ENCODE measurements at regions not wholly inside any gene's neighbourhood (a gene's known extent, or its start where the extent isn't known, plus 50 kb on each side); places are given as distances from the start of the nearest gene placed in this dataset.

GRCh38 chr18:67379981-67380380 lies 136.5 kb downstream of the DSEL start:
- no peak for DNase-seq

- no peak for DNase-seq
Observed at GRCh38 chr18:67376372-67376771, 140.1 kb downstream of the DSEL start.

- no peak for DNase-seq
Observed at GRCh38 chr18:67373636-67374035, 142.9 kb downstream of the DSEL start.

- no peak for DNase-seq
Observed at GRCh38 chr18:67367540-67367939, 149.0 kb downstream of the DSEL start.

DNA sequence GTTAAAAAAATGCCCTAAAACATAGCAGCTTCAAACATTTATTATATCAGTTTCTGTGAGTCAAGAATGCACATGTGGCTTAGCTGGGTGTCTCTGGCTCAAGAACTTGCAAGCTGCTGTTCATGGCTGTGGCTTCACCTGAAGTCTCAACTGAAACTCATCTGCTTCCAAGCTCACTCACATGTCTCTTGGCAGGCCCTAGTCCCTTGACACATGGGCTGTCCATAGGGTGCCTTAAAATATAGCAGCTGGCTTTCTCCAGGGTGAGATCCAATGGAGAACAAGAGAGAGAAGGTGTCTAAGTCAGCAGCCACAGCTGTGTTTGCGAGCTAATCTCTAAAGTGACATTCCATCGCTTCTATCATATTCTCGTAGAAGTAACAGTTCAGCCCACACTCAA lies 152.8 kb downstream of the DSEL start:
- DNase-seq, result peak; percentile 26

- DNase-seq, result no peak
Observed at GRCh38 chr18:67362906-67363305, 153.6 kb downstream of the DSEL start.

GRCh38 chr18:67359873-67360838 lies 156.4 kb downstream of the DSEL start:
- DNase-seq, result peak; percentile 70

GRCh38 chr18:67358947-67359346 lies 157.6 kb downstream of the DSEL start:
- DNase-seq, result no peak

- no peak for DNase-seq
Observed at GRCh38 chr18:67354692-67355091, 161.8 kb downstream of the DSEL start.

- no peak for DNase-seq
Observed at GRCh38 chr18:67354091-67354490, 162.4 kb downstream of the DSEL start.

- no peak for DNase-seq
Observed at GRCh38 chr18:67347438-67347837, 169.1 kb downstream of the DSEL start.

- DNase-seq, result no peak
Observed at GRCh38 chr18:67342159-67342558, 174.4 kb downstream of the DSEL start.

GRCh38 chr18:67337696-67338095 lies 178.8 kb downstream of the DSEL start:
- DNase-seq, result no peak

DNA sequence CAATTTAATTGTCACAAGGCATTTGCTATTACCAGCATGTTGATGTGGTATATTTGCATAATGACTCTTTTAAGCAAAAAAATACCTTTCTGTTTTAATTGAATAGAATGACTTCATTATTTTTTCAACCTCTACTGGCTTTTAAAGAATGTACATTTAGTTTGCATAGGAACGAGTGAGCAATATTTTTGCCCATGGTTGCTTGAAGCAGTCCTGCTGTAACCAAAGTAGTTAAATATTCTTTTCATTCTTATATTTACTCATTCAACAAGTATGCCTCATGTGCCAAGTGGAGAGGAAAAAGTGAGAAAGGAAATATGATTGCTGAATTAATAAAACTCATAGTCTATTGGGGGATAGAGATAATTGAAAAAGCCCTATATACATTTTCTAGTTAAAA lies 184.7 kb downstream of the DSEL start:
- DNase-seq, result no peak

DNA sequence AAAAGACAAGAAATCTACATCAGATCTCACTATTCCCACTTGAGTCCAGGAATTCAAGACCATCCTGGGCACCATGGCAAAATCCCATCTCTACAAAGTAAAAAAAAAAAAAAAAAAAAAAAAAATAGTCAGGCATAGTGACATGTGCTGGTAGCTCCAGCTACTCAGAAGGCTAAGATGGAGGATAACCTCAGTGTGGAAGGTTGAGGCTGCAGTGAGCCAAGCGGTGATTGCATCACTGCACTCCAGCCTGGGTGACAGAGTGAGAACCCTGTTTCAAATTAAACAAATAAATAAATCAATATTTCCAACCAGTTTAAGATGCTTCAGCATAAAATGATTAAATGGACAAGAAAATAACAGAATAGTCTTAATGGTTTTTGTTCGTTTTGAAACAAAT lies 197.4 kb downstream of the DSEL start:
- no peak for DNase-seq

DNA sequence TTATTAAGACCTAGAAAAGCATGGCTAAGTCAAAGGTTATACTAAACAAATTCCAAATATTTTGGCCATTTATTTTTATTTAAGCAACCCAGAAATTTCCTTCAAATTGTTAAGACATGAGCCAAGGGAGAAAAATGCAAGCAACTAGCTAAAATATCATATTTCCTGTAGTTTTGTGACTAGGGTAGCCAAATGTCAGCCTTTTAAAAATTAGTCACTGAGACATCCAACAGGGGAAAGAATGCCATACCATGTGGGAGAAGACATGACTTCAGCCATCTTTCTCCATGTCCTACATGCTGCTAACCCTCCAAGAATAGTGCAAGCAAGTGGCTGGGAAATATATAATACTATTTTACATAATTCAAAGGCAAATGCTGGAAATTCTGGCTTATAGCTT lies 197.9 kb downstream of the DSEL start:
- no peak for DNase-seq

- DNase-seq, result no peak
Observed at GRCh38 chr18:67310826-67311225, 205.7 kb downstream of the DSEL start.

DNA sequence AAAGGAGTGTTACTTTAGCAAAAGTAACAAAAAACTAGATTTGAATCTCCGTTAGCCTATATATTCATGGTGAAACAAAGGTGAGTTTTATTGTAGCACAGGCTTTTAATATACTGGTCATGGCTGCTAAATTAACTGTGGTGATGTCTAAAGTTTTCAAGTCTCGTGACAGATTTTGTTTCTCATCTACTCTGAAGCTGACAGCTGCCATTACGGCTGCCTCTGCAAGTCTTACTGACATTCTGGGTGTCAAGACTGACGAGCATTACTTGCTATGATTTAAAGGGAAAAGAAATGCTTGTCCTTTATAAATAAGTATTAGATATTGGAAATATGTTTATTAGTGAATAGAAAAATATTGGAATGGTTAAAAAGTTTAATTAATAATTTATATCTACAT lies 207.7 kb downstream of the DSEL start:
- DNase-seq, result no peak

DNA sequence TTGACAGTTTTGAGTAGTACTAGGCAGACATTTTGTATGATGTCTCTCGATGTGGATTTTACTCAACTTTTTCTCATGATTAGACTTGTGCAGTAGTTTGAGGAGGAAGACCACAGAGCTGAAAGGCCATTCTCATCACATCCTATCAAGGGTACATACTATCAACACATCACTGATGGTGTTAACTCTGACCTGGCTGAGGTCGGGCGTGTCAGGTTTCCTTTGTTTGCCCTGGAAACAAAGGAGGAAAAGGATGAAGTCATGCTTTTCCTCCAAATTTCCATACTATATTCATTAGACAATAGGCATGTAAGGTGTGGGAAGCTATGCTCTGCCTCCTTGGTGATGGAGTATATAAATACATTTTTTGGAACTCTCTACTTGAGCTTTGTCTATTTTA lies 211.1 kb downstream of the DSEL start:
- DNase-seq, result no peak

DNA sequence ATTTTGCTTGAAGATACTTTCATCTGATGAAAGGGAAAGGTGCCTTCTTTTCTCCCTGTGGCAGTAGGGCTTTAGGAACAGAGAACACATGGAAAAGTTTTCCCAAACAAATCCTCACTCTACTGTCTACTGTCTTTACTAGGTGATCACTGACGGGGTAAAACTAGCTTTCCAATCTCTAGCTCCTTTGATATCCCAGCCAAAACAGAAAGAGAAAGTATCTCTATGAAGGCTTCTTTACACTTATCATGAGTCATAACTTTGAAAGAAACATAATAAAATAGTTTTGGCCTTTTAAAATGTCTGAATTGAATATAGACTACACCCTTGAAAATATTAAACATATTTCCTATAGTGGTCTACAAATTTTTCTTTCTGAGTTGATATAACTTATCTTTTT lies 214.5 kb downstream of the DSEL start:
- DNase-seq, result no peak

- no peak for DNase-seq
Observed at GRCh38 chr18:67301592-67301991, 214.9 kb downstream of the DSEL start.

GRCh38 chr18:67300498-67300897 lies 216.0 kb downstream of the DSEL start:
- DNase-seq, result no peak

DNA sequence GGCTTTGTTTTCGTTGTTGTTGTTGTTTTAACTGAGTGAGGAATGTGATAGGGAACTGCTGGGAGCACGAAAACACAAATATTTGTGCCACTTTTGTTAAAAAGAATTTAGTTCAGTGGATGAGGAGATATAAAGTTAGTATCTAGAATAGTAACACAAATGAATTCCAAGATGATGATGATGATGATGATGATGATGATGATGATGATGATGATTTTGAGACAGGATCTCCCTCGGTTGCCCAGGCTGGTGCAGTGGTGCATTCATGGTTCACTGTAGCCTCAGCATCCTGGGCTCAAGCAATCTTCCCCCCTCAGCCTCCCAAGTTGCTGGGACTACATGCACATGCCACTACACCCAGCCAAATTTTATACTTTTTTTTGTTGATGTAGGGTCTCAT lies 223.7 kb downstream of the DSEL start:
- DNase-seq, result no peak

GRCh38 chr18:67290421-67290820 lies 226.1 kb downstream of the DSEL start:
- DNase-seq, result no peak

GRCh38 chr18:67285583-67285982 lies 230.9 kb downstream of the DSEL start:
- no peak for DNase-seq

Measured in right hindlimb (tissue), 1 donor.